CD4-positive, alpha-beta T cell (primary cell): ENCODE measurements at regions not wholly inside any gene's neighbourhood (a gene's known extent, or its start where the extent isn't known, plus 50 kb on each side); places are given as distances from the start of the nearest gene placed in this dataset.

Source experiments
- ATAC-seq: fragments of 200-7000 bp; cut with Tn5 transposase; one replicate; pipeline ENCODE4 v1.10.0; 2022; ENCODE audit warnings: mild to moderate bottlenecking; ENCODE audit not compliant: poor library complexity
- CTCF ChIA-PET: fragments of 350-600 bp; sonication (Branson Sonifier 250); formaldehyde crosslinking; loops from one replicate; lab custom pipeline; 2021; ENCODE audit warnings: antibody characterized with exemption, inconsistent platforms; lab: Charles Lee
- POLR2A ChIA-PET: fragments of 350-600 bp; sonication (Branson Sonifier 250); formaldehyde crosslinking; loops from one replicate; lab custom pipeline; 2021; ENCODE audit warnings: antibody characterized with exemption, inconsistent platforms; lab: Charles Lee
- DNase-seq, 14 experiments: peaks; one replicate each; pipeline ENCODE4 v3.0.0-alpha.2; 2013 to 2020; ENCODE audit warnings: mixed read lengths in 2 of 14
- H3K27ac ChIP-seq, 2 donors: one replicate each; pipeline versions ENCODE4 v1.5.1 to v1.7.0; 2013; ENCODE audit warnings: low read length in 2 of 2, low read depth in 1 of 2, mild to moderate bottlenecking in 1 of 2
- H3K27me3 ChIP-seq, 2 experiments: 1 replicate in 1 of 2; 2 replicates in 1 of 2; pipeline versions ENCODE4 v1.6.1 to v1.7.0; 2013; ENCODE audit warnings: low read length in 2 of 2, control low read depth in 1 of 2, mild to moderate bottlenecking in 1 of 2, moderate library complexity in 1 of 2; ENCODE audit not compliant: insufficient read depth in 2 of 2, control insufficient read depth in 1 of 2
- H3K36me3 ChIP-seq: one replicate; pipeline ENCODE4 v1.6.1; 2013; ENCODE audit warnings: low read length, control low read depth; ENCODE audit not compliant: insufficient read depth
- H3K4me1 ChIP-seq: one replicate; pipeline ENCODE4 v1.6.1; 2013; ENCODE audit warnings: low read length, control low read depth; ENCODE audit not compliant: insufficient read depth
- H3K4me3 ChIP-seq: one replicate; pipeline ENCODE4 v1.5.1; 2013; ENCODE audit warnings: mild to moderate bottlenecking, low read length, moderate library complexity
- H3K9me3 ChIP-seq, 2 experiments: 1 replicate in 1 of 2; 2 replicates in 1 of 2; pipeline versions ENCODE4 v1.6.1 to v1.7.0; 2013; ENCODE audit warnings: low read length in 2 of 2, mild to moderate bottlenecking in 2 of 2, control low read depth in 1 of 2, moderate library complexity in 1 of 2; ENCODE audit not compliant: control insufficient read depth in 1 of 2, insufficient read depth in 1 of 2
- H3K27ac Mint-ChIP-seq: one replicate; pipeline ENCODE4 v1.8.0; 2020; ENCODE audit warnings: mixed read lengths
- H3K27me3 Mint-ChIP-seq: one replicate; pipeline ENCODE4 v1.8.0; 2021; ENCODE audit warnings: mixed read lengths
- H3K36me3 Mint-ChIP-seq: one replicate; pipeline ENCODE4 v1.8.0; 2021; ENCODE audit warnings: low read depth, mixed read lengths
- H3K4me1 Mint-ChIP-seq: one replicate; pipeline ENCODE4 v1.8.0; 2021; ENCODE audit warnings: low read depth, mixed read lengths
- H3K4me3 Mint-ChIP-seq: one replicate; pipeline ENCODE4 v1.8.0; 2020; ENCODE audit warnings: mild to moderate bottlenecking, mixed read lengths
- H3K9me3 Mint-ChIP-seq: one replicate; pipeline ENCODE4 v1.8.0; 2020; ENCODE audit warnings: mixed read lengths
- intact Hi-C, 2 experiments: fragments of 100-400 bp; cut with DNase I in 1 of 2; cut with micrococcal nuclease in 1 of 2; formaldehyde crosslinking; loops; one replicate each; pipeline versions ENCODE4 v1.15.1 to v1.9.0; 2023 to 2025; cut with DNase I, micrococcal nuclease
- TF ChIP-seq, protein P1 (sequence below): fragments of 200-600 bp; IDR thresholded peaks from one replicate; pipeline ENCODE4 v1.8.0; 2022; ENCODE audit warnings: antibody characterized with exemption, mild to moderate bottlenecking

DNA sequence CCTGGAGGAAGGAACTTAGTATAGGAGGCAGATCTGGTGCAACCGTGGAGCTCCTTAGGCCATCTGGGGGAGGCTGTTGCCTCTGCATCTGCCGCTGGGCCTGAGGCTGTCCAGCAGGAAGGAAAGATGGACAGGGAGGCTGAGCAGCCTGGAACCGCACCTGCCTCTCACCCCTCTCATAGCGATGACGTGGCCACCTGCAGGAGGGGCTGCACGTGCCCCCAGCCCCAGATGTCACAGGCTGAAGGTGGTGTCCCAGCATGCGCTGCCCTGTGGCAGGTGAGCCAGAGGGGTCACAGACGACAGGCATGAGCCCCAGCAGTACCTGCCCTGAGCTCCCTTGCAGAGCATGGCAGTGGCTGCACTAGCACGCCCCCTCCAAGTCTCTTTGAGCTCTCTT, 283.9 kb downstream of the ACTR3B start:
- POLR2A ChIA-PET: no interaction called here
- TF ChIP-seq, protein P1, sequence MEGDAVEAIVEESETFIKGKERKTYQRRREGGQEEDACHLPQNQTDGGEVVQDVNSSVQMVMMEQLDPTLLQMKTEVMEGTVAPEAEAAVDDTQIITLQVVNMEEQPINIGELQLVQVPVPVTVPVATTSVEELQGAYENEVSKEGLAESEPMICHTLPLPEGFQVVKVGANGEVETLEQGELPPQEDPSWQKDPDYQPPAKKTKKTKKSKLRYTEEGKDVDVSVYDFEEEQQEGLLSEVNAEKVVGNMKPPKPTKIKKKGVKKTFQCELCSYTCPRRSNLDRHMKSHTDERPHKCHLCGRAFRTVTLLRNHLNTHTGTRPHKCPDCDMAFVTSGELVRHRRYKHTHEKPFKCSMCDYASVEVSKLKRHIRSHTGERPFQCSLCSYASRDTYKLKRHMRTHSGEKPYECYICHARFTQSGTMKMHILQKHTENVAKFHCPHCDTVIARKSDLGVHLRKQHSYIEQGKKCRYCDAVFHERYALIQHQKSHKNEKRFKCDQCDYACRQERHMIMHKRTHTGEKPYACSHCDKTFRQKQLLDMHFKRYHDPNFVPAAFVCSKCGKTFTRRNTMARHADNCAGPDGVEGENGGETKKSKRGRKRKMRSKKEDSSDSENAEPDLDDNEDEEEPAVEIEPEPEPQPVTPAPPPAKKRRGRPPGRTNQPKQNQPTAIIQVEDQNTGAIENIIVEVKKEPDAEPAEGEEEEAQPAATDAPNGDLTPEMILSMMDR: no peak
- Mint-ChIP-seq H3K9me3 (no peaks in the 10 kb centered on the region), H3K4me3 (no peak overlapping the region), H3K27me3 (no peaks in the 10 kb centered on the region), H3K4me1 (no peaks in the 10 kb centered on the region), H3K36me3 (no peaks in the 10 kb centered on the region), H3K27ac (no peak overlapping the region)
- ATAC-seq (no peak), DNase-seq (no peak)
- no peak overlapping the region for H3K27ac ChIP-seq
- CTCF ChIA-PET: no interaction called here
- no peaks in the 10 kb centered on the region for H3K36me3 ChIP-seq
- intact Hi-C loops: no loop called here
- H3K27me3 ChIP-seq: no peaks in the 10 kb centered on the region
- H3K4me1 ChIP-seq: no peaks in the 10 kb centered on the region
- peaks cover 0 to 15% of the 10 kb centered on the region in 2 experiments for H3K9me3 ChIP-seq
- no peak overlapping the region for H3K4me3 ChIP-seq

DNA sequence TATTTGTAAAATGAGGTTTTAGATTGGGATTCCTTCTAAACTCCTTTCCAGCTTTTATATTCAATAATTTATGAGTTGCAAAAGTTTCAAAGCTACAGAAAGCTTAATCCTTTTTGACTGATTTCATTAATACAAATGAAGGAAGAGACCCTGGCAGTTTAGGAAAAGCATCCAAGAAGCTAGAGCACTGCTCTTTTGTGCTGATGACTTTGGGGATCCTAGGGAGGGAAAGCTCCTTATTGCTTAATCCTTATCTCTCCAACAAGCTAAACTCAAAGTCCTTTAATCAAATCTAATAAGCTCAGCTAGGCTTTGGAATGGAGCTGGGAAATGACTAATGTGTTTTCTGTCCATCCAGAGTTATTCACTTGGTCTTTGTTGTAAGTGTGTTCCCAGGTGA, 285.4 kb downstream of the ACTR3B start:
- no peaks in the 10 kb centered on the region for H3K9me3 Mint-ChIP-seq
- intact Hi-C loops: no loop called here

DNA sequence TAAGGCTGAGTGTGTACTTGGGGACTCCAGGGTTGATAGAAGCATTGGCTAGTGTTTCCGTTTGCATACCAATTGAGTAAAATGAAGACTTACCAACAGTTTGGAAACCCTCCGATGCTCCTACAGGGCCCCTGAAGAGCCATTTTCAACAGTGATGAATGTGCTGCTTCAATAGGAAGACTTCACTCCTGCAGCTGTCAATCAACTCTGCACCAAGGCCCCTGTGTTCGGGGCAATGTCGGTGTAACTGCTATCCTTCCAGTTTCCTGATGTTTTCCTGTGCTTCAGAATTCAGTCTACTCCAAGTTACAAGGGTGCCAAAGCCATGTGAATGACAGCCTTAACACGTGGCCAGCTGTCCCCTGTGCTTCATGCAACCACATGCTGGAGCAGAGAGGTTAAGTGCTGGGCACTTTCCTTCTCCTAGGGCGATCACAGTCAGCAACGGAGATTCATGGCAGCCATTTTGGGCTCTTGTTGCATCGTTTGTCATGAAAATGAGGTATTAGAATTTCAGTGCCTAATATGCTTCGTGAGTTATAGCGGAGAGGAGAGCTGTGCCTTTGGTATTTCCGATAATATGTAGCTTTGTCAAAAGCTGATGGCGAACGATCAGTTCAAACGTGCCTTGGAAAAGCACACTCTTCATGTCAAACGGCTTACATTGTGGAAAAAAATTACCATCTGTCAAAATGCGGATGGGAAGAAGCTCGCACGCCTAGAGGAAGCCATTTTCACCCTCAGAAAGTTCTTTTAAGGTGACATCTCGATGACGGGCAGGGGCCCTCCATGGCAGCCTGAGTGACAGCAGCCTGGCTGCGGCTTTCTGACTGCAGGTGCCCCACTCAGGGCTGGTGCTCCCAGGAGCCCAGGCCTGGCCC, 287.8 kb downstream of the ACTR3B start:
- no peak overlapping the region for H3K27ac ChIP-seq
- Mint-ChIP-seq H3K9me3 (no peaks in the 10 kb centered on the region), H3K4me3 (no peak overlapping the region), H3K36me3 (no peaks in the 10 kb centered on the region), H3K27ac (no peak overlapping the region), H3K4me1 (no peaks in the 10 kb centered on the region), H3K27me3 (no peaks in the 10 kb centered on the region)
- H3K9me3 ChIP-seq: peaks cover 0 to 13% of the 10 kb centered on the region in 2 experiments
- POLR2A ChIA-PET: no interaction called here
- TF ChIP-seq, protein P1: no peak
- DNase-seq (no peak), ATAC-seq (no peak)
- intact Hi-C loops: no loop called here
- no peaks in the 10 kb centered on the region for H3K4me1 ChIP-seq
- H3K36me3 ChIP-seq: no peaks in the 10 kb centered on the region
- CTCF ChIA-PET: no interaction called here
- peaks cover 0 to 5% of the 10 kb centered on the region in 2 experiments for H3K27me3 ChIP-seq
- no peak overlapping the region for H3K4me3 ChIP-seq

More for the DNA sequence above, 285.4 kb downstream of the ACTR3B start:
- TF ChIP-seq, protein P1: no peak
- Mint-ChIP-seq H3K27me3 (no peaks in the 10 kb centered on the region), H3K27ac (no peak overlapping the region), H3K4me3 (no peak overlapping the region), H3K36me3 (no peaks in the 10 kb centered on the region), H3K4me1 (no peaks in the 10 kb centered on the region)
- Histone ChIP-seq H3K4me1 (no peaks in the 10 kb centered on the region), H3K27me3 (peaks cover 0 to 5% of the 10 kb centered on the region in 2 experiments), H3K9me3 (peaks cover 0 to 13% of the 10 kb centered on the region in 2 experiments), H3K4me3 (no peak overlapping the region), H3K36me3 (no peaks in the 10 kb centered on the region), H3K27ac (no peak overlapping the region)
- ATAC-seq: no peak
- ChIA-PET CTCF (no interaction called here), POLR2A (no interaction called here)
- DNase-seq: no peak
